HG02798 (cell line): ENCODE measurements at regions not wholly inside any gene's neighbourhood (a gene's known extent, or its start where the extent isn't known, plus 50 kb on each side); places are given as distances from the start of the nearest gene placed in this dataset.

ENCODE experiments used
- ATAC-seq: cut with Tn5 transposase; IDR thresholded peaks from one replicate; pipeline ENCODE4 v1.9.1; 2021; ENCODE audit warnings: mild to moderate bottlenecking; ENCODE audit not compliant: unreplicated experiment, poor library complexity

DNA sequence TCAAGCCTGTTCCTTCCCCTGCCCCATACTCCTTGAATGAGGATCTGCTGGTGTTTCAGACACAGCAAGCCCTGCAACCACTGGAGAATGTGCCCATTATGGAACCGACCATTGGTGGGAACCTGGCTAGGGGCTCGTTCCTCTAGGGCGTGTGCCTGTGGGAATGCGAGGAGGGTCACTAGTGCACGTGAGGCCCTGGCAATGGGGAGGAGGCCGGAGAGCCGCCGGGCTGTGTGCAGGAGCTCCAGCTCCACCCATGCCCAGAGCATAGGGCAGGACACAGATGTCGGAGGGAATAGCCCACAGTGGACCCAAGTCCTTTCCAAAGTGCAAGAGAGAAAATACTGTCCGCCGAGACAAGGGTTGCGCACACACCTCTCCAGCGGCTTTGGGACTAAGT, 99.3 kb downstream of the ERMARD start:
- no peak for ATAC-seq

GRCh38 chr6:169850154-169850553, 98.7 kb downstream of the ERMARD start:
- ATAC-seq = no peak

- ATAC-seq = no peak
Observed at GRCh38 chr6:169849396-169849795, 98.0 kb downstream of the ERMARD start.

DNA sequence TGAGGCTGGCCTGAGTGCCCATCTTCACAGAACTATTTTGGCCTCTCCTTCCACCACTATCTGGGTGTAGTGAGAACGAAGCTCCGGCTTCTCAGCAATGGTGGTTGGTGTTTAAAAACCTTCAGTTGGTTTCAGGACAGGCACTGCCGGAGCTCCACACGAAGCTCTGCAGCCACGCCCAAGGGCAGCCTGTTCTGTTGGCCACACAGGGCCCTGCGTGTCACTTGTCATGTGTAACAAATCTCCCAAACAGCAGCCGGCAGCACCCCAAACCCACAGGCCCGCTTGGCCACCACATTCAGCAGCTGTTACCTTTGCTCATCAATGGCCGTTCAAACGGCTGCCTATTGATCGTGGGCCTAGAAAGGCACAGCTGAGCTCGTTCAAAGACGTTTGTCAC, 97.5 kb downstream of the ERMARD start:
- ATAC-seq = no peak

DNA sequence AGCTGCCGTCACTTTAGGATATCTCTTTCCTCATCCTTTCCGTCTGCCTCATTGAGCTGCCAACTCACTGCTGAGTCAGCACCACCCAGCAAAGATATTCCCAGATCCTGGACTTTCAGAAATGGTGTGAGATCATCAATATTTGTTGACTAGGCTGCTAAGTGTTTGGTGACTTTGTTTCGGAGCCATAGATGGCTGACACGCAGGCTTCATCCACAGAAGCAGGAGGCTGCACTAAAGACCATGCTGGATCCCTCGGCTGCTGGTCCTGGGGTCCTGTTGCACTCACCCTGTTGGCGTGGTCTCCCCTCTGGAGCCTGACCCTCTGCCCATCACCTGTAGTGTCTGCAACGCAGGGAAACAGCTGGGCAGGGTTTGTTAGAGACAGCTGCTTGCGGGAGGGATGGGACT, 96.5 kb downstream of the ERMARD start:
- no peak for ATAC-seq

GRCh38 chr6:169847141-169847674, 95.8 kb downstream of the ERMARD start:
- ATAC-seq = no peak

GRCh38 chr6:169846286-169847056, 95.0 kb downstream of the ERMARD start:
- ATAC-seq = no peak

DNA sequence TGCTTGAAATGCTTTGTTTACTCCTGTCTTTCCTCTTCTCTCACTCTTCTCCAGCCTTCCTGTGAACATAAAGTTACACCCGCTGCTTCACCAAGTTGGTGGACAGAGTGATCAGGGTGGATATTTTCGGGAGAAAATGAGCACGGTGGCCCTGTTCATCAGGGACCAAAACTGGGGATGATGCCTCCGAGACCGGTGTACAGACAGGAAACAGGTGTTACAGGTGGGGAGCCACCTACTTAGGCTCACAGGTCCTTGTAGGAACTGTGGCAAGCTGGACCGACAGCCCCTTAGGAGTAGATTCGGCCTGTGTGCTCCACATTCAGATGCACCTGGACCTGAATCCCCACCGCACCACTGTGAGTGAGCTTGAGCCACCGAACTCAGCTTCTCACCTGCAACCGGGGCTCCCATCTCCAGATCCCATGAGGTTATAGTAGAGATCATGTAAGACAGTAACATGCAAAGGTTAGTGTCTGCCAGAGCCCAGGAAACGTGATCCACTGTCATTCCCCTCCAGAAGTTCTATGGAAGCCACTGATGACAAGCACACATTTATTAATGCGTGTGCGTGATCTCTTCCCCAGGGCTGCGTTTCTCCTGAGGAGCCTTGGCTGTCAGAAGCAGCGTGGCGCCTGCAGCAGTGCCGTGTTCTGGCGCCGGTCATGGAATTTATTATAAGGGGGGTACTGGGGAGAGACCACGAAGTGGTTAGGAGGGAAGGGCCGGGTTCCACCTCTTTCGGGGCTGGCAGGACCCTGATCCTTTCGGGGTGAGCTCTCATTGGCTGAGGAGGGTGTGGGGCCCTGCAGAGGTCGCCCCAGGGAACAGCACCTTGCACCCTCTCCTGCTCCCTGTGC, 94.2 kb downstream of the ERMARD start:
- no peak for ATAC-seq

GRCh38 chr6:169844946-169845345, 93.5 kb downstream of the ERMARD start:
- ATAC-seq = no peak

DNA sequence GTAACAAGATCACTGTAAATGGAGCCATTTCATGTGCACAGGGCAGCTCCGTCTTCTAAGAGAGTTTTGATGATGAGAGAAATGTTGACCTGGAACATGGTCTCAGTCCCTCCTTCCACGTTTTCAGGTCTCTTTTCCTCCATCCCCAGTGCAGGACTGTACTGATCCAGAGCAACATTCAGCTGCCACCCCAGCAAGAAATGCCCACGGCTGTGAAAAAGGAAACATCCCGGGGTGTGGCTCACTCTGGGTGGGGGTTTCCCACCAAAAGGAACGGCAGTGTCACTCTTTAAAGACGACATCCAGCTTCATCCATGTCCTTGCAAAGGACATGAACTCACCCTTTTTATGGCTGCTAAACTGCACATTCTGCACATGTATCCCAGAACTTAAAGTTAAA, 92.6 kb downstream of the ERMARD start:
- ATAC-seq = no peak

DNA sequence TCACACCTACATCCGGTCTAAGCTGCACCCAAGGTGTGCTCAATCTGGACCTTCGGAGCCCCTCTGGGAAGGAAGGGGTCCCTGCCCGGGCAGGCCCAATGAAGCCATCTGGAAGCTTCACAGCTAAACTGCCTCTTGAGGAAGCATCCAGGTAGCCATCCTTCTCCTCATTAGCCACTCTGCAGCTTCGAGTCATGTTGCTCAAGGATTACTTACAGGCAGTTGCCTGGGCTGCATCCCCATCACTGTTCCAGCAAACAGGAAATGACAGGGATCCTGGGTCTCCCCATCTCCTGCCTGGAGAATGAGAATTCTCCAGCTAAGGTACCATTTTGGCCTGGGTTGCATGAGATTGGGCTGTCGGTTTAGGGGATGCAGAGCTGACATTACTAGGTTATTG, 91.7 kb downstream of the ERMARD start:
- ATAC-seq = no peak

- no peak for ATAC-seq
Observed at GRCh38 chr6:169841907-169842606, 90.6 kb downstream of the ERMARD start.

DNA sequence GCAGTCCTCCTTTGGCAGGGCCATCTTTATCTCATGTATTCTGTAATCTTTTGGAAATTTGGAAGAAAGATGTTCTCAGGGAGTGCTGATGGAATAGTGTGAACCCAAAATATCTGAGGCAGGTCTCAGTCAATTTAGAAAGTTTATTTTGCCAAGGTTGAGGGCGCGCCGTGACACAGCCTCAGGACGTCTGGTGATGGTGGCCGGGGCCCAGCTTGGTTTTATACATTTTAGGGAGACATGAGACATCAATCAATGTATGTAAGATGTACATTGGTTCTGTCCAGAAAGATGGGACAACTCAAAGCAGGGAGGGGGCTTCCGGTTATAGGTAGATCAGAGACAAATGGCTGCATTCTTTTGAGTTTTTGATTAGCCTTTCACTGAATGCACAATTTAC, 89.8 kb downstream of the ERMARD start:
- no peak for ATAC-seq

GRCh38 chr6:169839898-169840631, 88.6 kb downstream of the ERMARD start:
- ATAC-seq = no peak

GRCh38 chr6:169839493-169839892, 88.1 kb downstream of the ERMARD start:
- ATAC-seq = no peak

GRCh38 chr6:169839029-169839481, 87.6 kb downstream of the ERMARD start:
- ATAC-seq = no peak

DNA sequence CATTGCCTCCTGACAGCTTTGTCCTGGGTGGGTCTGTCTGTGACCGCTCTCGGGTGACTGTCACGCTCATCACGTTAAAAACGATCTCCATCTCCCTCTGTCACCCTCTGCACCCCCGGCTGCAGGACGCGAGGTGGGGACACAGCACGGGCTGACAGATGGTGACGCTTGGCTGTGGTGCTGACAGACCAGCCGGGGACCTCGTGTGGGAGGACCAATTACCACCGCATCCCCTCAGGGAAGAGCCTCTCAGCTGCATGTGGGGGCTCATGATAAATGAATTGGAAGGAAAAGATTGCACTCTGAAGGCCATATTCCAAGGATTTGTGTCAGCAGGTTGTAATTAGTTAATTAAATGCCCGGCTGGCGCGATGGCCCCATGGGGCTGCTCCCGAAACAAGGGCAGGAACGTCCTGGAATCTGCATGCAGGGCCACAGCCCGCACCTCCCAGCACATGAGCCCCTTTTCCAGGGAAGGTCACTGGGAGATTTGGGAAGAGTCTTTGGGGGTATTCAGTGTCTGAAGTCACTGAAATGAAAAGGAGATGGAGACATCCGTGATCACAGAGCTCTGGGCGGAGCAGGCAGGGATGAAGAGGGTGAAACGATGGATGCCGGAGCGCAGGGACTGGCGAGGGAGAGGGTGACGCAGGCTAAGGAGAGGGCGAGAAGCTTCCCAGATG, 87.1 kb downstream of the ERMARD start:
- no peak for ATAC-seq

GRCh38 chr6:169837529-169838250, 86.3 kb downstream of the ERMARD start:
- no peak for ATAC-seq
